Stimulated activated naive CD4-positive, alpha-beta T cell (primary cell): ENCODE measurements at regions not wholly inside any gene's neighbourhood (a gene's known extent, or its start where the extent isn't known, plus 50 kb on each side); places are given as distances from the start of the nearest gene placed in this dataset.
"Not testable (repeated sequence)": the region's sequence is repeated elsewhere in the genome, so short reads cannot be mapped to it uniquely, and the experiment has no call there.

Experiments
- DNase-seq, 6 experiments: peaks; one replicate each; lab custom pipeline; 2025; lab: John Stamatoyannopoulos, UW

DNA sequence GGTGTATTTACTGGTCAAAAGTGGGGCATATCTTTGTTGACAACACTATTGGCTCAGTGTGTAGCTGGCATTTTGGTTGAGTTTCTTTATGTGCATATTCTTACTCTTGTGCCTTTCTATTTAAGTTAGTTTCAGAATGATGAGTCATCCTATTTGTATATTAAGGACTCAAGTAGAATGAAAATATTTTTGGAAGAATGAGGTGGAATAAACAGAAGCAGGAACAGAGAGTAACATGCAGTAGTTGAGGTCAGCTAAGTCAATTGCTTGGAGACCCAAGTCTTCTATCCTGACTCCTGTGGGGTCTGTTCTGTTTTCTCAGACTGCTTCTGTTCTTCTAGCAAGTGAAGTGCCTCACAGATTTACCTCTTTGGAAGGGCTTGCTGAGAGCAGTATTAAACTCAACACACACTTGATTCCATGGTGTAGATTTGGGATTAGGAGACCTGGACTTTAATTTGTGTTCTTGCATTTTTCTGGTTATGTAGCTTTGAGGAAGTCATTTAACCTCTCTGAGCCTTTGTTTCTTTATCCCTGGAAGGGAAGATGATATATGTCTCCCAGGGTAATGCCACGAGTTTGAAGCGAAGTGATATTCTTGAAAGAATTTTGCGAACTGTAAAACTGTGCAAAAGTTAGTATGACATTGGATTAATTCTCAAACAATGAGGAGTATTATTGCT lies 324.3 kb downstream of the QKI start:
- no peak for DNase-seq

DNA sequence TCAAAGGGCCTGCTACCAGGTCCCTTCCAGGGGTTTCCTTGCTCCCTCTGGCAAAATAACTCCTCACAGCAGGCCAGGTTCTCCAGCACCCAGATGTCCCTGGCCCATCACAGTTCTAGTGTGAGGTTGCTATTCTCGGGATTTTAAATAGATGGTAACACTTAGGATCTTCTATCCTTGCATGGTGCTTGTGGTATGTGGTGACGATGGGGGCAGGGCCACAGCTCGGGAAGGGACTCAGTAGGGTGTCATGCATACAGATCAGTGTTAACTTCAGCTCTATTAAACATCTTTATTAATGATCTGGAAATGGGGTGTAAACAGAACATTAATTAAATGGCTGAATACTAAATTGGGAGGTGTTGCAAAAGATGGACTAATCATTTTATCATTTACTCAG lies 323.8 kb downstream of the QKI start:
- DNase-seq: no peak

DNA sequence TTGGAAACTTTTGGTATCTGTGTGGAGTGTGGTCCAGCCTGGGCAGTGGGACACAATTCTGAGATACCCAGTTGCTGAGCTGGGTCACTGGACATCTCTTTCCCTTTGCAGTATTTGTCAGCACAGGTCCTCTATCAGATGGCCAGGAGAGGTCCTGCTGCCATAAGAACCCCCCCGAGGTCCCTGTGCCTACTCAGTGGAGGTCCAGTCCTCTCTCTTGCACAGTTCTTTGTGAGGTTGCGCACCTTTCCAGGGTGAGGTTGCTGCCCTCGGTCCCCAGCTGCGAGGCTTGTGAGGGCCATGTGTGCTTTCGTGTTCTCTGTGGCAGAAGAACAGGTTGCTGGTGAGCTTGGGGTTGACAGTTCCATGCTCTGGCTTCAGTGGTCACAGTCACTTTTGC lies 320.6 kb downstream of the QKI start:
- no peak for DNase-seq

DNA sequence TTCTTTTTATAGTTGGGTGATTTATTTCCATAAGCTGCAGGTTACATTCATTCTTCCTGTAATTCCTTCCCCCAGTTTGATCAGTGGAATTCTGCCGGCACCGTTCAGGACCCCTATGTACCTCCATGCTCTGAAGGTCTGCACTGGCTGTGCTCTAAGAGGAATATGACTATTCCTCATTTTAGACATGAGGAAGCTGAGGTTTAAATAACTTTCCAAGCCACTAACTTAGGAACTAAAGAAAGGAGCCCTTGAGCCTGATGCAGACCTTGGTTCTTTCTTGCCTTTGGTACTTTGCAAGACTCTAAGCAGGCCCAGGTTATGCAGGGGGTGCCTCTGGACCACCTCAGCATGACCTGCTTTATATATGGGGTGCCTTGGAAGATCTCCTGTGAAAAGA lies 318.5 kb downstream of the QKI start:
- DNase-seq: no peak

DNA sequence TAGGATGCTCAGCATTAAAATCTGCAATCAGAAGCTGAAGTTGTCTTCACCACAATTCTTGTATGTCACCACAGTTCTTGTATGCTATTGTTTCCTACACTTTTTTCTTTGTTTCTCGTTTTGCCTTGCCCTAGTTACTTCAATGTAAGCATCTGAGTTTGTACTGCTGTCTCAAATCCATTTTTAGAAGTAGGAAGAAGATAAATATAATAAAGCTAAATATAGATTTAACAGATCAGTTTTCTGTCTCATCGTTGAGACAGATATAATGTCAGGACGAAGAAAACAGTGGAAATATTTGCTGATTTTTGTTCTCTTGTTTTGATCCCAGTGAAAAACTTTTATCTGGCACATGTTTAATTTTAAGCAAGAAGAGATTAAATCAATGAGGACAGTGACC lies 318.0 kb downstream of the QKI start:
- DNase-seq: no peak

DNA sequence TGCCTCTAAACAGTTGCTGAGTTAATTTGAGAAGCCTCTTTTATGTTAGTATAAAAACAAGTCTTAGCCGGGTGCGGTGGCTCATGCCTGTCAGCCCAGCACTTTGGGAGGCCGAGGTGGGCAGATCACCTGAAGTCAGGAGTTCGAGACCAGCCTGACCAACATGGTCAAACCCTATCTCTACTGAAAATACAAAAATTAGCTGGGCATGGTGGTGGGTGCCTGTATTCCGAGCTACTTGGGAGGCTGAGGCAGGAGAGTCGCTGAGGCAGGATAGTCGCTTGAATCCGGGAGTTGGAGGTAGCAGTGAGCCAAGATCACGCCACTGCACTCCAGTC lies 317.5 kb downstream of the QKI start:
- DNase-seq: not testable (repeated sequence)

DNA sequence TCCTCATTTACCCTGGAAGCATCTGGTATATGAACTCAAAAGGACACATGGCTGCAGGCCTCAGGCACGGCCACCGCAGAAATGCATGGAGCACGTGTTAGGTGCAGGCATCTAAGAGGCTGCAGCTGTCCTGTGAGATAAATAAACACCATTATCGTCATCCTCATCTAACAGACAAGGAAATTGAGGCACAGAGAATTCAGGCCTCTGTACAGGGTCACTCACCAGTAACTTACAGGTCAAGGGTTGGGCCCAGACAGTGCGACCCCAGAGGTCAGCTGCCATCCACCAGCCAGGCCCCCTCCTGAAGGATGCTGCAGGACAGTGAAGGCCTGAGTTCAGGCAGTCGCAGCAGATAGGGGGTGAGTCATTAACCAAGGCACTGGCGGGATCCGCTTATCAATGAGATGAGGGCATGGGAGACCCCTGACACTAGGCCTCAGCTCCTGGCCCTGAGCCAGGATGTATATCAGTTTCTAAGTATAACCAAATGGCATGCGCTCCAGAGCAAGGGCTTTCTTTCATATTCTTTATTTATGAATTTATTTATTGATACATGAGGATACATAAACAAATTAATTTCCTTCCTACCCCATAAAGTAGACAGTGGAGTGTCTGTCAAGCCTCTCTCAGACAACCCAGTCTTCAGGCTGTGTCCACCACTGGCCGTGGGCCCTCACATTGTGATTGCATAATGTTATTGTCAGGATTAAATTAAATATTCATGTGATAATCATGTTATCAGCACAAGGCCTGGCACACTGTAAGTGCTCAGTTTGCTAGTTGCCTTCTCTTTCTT lies 316.9 kb downstream of the QKI start:
- DNase-seq: no peak

DNA sequence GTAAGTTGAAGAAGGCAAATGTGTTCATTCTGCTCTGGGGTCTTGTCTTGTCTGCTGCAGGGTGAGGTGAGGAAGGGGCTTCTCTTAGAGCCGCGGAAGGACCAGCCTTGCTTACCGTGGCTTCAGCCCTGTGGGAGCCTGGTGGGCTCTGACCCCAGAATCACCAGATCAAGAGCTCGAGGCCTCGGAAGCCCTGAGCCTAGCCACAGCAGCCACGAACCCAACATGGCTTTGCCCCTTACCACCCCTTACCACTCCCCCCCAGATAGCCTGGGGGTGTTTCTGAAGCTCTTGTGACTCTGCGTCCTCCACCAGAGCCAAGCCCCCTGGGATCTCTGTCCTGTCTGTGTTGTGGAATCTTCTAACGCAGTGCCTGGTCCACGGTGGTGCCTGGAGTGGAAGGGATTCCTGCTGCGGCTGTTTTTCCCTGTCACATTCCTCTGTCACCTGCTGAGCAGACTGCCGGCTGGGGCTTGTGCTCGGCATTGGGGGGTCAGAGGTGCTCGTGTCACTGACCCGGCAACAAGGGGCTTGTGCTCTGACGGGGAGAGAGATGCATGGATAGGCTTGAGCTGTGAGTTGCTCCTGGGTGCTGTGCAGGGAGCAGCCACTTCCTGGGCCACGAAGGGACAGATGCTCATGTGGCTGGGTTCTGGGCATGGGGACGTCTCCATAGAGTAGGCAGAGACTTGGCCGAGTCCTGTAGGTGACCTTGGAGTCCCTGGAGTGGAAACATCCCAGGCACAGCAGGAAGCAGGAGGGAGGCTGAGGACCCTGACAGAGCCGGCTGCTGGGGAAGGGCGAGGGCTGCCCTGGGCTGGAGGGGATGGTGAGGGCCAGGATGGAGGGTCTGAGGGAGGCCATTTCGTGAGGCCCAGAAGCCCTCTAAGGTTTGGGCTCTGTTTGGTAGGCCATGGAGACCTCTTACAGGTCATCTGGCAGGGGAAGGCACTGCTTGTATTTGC lies 316.0 kb downstream of the QKI start:
- DNase-seq: no peak

DNA sequence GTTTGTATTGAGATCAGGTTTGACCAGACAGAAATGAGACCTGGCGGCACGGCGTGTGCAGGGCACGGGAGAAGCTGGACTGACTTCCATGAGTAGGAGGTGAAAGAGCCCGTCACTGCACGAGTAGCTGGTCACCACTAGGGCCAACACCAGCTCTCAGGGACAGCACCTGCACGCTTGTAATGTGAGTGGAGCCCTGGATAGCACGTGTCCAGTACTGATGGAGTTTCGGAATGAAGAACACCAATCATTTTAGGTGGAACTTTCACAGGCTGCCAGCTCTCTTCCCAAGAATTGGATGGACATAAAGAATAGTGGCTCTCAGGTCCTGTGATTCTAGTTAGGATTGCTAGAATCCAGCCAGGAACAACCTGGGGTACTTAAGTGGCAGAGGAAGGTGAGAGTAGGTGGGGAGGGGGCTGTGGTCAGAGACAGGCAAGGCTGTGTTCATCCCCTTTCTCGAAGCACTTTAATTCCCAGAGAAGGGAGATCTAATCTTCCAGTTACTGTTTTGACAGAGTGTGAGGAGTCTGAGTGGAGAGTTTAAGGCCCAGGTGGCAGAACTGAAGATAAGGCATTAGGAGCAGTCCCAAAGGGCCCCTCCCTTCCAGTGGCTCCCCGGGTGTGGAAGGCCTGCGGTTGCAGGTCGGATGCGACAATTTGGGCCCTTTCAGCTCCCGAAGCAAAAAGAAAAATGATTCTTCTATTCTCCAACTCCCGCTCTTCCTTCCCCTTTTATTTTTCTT lies 314.8 kb downstream of the QKI start:
- DNase-seq: no peak

DNA sequence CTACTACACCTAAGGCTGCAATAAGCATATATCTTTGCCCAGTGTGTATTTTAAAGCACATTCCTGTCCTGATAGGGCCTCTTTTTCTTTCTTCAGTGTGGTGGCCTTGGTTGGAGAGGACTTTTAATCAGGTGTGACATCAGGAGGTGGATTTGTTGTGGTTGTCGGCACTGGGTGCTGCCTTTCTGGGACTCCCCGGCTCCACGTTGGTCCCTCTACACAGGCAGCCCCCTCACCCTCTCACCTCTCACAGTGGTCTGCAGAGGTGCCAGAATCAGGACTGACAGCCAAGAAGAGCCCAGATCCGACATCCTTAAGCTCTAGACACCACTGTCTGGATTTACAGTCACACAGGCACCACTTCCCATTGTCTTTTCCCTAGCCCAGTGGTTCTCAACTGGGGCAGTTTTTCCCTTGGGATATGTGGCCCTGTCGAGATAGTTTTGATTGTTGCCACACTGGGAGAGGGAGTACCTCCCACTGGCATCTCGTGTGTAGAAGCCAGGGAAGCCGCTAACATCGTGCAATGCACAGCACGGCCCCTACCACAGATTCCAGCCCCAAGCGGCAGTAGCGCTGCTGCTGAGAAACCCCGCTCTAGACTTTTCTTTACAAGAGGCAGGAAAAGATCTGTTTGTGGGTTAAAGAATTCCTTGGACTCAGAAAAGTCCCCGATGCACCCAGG lies 314.1 kb downstream of the QKI start:
- no peak for DNase-seq

DNA sequence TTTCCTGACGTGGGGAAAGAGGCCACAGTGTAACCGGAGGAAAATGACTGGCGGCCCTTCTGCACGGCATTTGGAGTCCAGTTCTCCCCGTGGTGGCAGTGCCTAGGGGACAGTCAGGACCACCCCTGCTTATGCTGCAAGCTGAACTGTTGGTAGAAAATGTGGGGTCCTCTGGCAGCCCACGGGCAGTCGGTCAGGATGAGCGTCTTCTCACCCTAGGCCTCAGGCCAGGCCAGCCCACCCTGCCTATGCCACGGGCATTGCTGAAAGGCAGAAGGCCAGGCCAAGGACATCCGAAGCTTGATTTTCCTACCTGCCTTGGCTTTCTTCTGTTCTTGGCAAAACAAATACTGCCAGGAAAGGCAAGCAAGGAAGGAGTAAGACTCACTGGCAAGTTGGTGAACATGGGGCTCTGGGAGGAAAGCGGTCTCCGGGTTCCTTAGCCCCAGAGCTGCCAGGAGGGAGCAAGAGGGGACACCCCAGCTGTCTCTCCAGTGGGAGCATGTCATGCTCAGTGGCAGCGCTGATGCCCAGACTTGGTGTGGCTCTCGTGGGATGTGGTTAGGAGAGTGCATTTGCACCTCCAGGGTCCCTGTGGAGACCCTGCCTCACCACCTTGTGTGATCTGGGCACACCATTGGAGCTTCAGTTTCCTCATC lies 311.6 kb downstream of the QKI start:
- DNase-seq: no peak

DNA sequence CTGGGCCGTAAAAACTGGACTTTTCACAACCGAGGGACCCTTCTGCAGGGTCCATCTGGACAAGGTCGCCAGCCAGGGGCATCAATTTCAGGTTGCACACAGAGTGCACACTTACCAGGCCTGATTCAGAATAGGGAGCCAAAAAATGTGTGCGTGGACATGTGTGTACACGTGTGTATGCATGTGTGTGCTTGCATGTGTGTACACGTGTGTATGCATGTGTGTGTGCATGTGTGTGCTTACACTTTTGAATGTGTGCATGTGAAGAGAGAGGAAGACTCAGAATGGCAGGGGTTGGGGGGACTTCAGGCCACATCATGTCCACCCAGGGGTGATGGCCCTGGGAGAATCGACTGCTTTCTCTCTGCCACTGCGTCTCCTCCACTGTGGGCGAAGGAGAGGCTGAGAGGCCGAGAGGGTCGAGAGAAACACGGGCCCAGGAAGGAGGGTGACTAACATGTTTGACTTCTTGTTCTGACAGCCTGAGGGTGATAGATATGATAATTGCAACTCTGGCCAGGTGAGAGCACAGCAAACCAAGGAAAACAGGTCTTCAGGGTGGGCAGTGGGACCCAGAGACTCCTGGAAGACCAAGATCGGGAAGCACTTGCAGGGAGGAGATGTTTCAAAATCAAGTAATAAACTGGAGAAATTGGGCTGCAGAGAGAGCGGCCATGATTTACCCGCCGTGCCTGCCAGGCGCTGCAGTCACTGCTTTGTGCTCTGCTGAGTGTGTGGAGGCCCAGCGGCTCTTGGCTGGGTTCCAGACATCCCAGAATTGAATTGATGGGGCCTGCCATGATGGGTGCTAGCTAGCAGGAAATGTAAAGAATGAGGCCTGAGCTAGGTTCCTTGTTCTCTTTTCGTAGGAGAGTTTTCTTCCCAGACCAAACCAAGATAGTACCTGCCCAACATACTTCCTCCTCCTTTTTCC lies 310.8 kb downstream of the QKI start:
- no peak for DNase-seq

DNA sequence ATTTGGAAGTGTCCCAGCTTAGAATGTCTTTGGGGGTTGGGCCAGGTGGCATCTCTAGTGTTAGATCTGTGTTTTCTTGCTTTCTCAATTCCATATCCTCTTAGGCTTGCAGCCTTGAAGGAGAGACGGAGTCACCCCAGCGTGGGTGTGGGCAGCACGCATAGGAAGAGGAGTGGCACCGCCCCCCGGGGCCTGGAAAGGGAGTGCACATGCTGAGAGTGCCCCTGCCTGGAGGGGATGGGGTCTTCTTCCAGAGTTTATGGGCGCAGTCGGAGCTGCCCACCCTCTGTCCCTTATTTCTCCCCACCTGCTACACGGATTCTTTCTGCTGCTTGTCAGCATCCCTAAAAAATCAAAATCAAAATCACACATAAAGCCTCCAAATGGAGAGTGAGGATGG lies 309.7 kb downstream of the QKI start:
- DNase-seq: no peak

DNA sequence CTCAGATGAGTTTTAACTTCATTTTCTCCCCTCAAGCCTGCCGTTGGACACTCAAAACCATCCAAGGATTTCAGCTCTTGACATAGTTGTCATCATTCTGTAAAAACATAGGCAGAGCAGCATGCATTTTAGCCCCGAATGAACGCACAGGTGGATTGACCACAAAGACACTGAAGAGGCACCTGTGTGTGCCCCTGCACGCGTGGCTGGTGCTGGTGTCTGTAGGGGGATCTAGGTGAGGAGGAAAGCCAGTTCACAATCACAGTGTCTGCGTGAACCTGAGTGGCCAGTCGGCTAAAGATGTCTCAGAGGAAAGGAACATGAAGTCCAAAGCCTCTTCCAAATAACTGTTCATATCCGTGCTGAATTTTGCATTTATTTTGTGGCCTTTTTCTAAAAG lies 309.2 kb downstream of the QKI start:
- no peak for DNase-seq

DNA sequence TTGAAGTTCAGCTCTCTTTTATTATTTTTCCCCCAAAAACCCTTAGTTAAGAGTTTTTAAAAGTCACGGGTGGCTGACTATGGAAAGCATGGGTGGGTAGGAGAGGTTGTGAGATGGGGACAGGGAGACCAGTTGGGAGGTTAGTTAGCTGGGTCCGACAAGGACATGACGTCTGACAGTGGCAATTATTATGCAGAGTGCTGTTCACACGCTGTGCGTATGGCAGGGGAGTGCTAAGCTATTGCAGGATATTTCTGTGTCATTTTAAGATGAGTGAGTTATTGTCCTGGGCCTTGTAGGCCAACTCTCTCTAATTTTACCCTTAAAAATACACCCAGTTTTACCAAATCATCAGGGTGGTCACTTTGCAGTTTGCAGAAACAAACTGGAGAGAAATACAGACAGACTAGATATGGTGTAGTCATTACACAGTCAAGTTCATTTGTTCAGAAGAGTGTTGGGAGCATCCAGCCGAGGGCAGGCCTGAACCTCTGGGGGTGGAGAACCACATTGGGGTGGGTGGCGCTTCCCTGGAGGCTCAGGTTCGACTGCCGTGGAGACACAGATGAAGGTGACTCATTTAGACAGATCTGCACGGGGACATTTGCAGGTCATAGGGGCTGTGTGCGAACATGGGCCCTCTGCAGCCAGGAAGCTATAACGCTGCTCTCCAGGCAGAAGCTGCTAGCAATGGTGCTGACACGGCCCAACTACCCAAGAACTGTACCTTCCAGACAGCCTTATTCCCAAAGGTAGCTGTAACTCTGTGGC lies 307.6 kb downstream of the QKI start:
- DNase-seq: no peak

DNA sequence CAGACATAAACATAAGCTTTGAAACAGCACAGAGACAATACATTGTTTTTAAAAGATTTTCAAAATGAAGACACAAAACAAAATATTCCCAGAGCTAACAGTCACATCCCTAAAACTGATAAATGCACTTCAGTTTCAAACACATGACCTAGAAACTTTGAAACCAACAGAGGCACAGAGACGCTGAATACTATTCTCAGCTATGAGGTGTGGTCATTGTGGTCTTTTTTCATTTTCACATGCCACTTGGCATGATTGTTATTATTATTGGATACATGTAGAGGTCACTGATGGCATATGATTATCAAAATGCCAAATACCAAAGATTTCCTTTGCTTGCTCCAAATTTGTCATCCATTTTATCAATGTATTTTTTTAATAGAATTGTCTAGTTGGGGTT lies 306.9 kb downstream of the QKI start:
- no peak for DNase-seq

DNA sequence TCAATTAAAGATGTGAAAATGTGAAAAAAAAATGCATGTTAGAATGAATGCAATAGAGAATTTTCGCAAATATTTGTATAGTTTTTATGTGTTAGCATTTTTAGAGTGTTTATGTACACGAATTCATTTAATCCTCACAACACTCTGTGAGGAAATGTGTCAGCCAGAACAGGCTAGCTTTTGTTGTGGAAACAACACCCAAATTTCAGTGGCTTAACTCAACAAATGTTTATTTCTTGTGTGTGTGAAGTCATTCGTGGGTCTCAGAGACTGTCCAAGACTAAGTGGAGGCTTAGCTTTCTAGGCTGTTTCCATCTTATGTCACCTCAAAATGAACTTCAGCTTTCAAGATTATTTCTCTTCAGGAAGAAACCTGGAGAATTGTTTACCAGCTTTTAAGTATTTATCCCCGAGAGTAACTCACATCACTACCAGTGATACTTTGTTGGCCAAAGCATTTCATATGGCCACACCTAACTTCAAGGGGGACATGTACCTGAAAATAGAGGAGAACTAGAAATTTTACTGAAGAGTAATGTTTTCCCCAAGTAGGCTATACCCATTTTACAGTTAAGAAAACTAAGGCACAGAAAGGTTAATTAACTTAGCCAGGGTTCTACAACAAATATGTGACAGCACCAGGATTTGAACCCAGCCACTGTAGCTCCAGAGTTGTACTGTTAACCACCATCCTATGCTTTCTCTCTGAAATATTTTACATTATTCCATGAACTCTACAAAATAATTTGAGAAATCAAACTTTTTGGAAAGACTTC lies 306.1 kb downstream of the QKI start:
- no peak for DNase-seq

DNA sequence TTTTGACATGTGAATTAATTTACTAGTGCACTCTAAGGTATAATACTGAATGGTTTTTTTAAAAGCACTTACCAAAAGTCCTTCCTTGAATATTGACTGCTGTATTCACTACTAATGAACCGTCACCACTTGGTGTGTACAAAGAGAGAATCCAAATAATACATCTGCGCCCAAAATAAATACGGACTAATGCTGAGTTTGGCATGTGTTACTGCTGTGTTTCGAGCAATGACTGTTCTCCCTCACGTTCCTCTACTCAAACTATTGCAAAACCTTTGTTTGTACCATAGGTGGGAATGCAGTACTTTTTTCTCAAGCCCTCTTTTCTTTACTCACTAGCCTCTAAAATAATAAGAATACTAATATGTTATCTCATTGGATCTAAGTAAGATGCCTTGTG lies 305.5 kb downstream of the QKI start:
- DNase-seq: no peak
